ENCODE measurements at regions not wholly inside any gene's neighbourhood (a gene's known extent, or its start where the extent isn't known, plus 50 kb on each side); places are given as distances from the start of the nearest gene placed in this dataset.

- CTCF ChIA-PET (ENCODE audit: unreplicated experiment) = no interaction called here
- H2AFZ ChIP-seq (ENCODE audit: low read length) = no peak overlapping the region
- H3K4me3 ChIP-seq (ENCODE audit: low read depth, low read length, poor library complexity, severe bottlenecking) = no peak overlapping the region
- H3K9me3 ChIP-seq (ENCODE audit: low read length) = no peaks in the 10 kb centered on the region
- no peaks in the 10 kb centered on the region for H4K20me1 ChIP-seq (ENCODE audit: insufficient read depth, low read length)
- intact Hi-C loops (cut with micrococcal nuclease; ENCODE audit: unreplicated experiment) = no loop called here
- no peaks in the 10 kb centered on the region for H3K79me2 ChIP-seq (ENCODE audit: insufficient read depth, low read depth, low read length)
- no peak for DNase-seq (ENCODE audit: low spot score)
- H3K4me2 ChIP-seq (ENCODE audit: low read length) = no peak overlapping the region
- no peaks in the 10 kb centered on the region for H3K9me2 ChIP-seq (ENCODE audit: insufficient read depth, low read length)
- no peaks in the 10 kb centered on the region for H3K4me1 ChIP-seq (ENCODE audit: insufficient read depth, low read length, poor library complexity, severe bottlenecking)
- no peak overlapping the region for H3K27ac ChIP-seq (ENCODE audit: low read depth, low read length, poor library complexity, severe bottlenecking)
- POLR2A ChIA-PET = no interaction called here
- no TSS peak for BruUV-seq (replicated peaks)
- H3K36me3 ChIP-seq (ENCODE audit: insufficient read depth, low read length) = no peaks in the 10 kb centered on the region
- TF ChIP-seq EZH2phosphoT487 (IDR thresholded peaks at IDR 0.05; ENCODE audit: borderline replicate concordance, low read depth, low read length) (no peak), CTCF (conservative IDR thresholded peaks at IDR 0.05; ENCODE audit: low read length) (no peak)
Measured at GRCh38 chr4:71209161-71209560, 129.7 kb upstream of the SLC4A4 start.

- H3K36me3 ChIP-seq (ENCODE audit: insufficient read depth, low read length) = no peaks in the 10 kb centered on the region
- no TSS peak for BruUV-seq (replicated peaks)
- TF ChIP-seq EZH2phosphoT487 (IDR thresholded peaks at IDR 0.05; ENCODE audit: borderline replicate concordance, low read depth, low read length) (no peak), CTCF (conservative IDR thresholded peaks at IDR 0.05; ENCODE audit: low read length) (no peak)
- H3K4me3 ChIP-seq (ENCODE audit: low read depth, low read length, poor library complexity, severe bottlenecking) = no peak overlapping the region
- no peak overlapping the region for H2AFZ ChIP-seq (ENCODE audit: low read length)
- POLR2A ChIA-PET = interaction anchor here (0.6 to 1.0 kb wide), 3 partner anchors 11 to 128 kb away, joined by 3 to 6 read pairs (median 4); no protein-coding TSS in a partner anchor
- no peaks in the 10 kb centered on the region for H3K4me1 ChIP-seq (ENCODE audit: insufficient read depth, low read length, poor library complexity, severe bottlenecking)
- CTCF ChIA-PET (ENCODE audit: unreplicated experiment) = no interaction called here
- no peak overlapping the region for H3K27ac ChIP-seq (ENCODE audit: low read depth, low read length, poor library complexity, severe bottlenecking)
- H3K9me2 ChIP-seq (ENCODE audit: insufficient read depth, low read length) = no peaks in the 10 kb centered on the region
- intact Hi-C loops (cut with micrococcal nuclease; ENCODE audit: unreplicated experiment) = no loop called here
- H3K9me3 ChIP-seq (ENCODE audit: low read length) = no peaks in the 10 kb centered on the region
- no peaks in the 10 kb centered on the region for H3K79me2 ChIP-seq (ENCODE audit: insufficient read depth, low read depth, low read length)
- no peaks in the 10 kb centered on the region for H4K20me1 ChIP-seq (ENCODE audit: insufficient read depth, low read length)
- H3K4me2 ChIP-seq (ENCODE audit: low read length) = no peak overlapping the region
- DNase-seq (ENCODE audit: low spot score) = no peak
Measured at GRCh38 chr4:71210823-71211222, 128.0 kb upstream of the SLC4A4 start.

GRCh38 chr4:71211748-71212147 lies 127.1 kb upstream of the SLC4A4 start:
- Histone ChIP-seq H3K79me2 (ENCODE audit: insufficient read depth, low read depth, low read length) (no peaks in the 10 kb centered on the region), H3K4me2 (ENCODE audit: low read length) (no peak overlapping the region), H3K4me3 (ENCODE audit: low read depth, low read length, poor library complexity, severe bottlenecking) (no peak overlapping the region), H3K4me1 (ENCODE audit: insufficient read depth, low read length, poor library complexity, severe bottlenecking) (no peaks in the 10 kb centered on the region), H4K20me1 (ENCODE audit: insufficient read depth, low read length) (no peaks in the 10 kb centered on the region), H3K36me3 (ENCODE audit: insufficient read depth, low read length) (no peaks in the 10 kb centered on the region), H3K9me2 (ENCODE audit: insufficient read depth, low read length) (no peaks in the 10 kb centered on the region), H3K9me3 (ENCODE audit: low read length) (no peaks in the 10 kb centered on the region), H2AFZ (ENCODE audit: low read length) (no peak overlapping the region), H3K27ac (ENCODE audit: low read depth, low read length, poor library complexity, severe bottlenecking) (no peak overlapping the region)
- ChIA-PET POLR2A (interaction anchor here (0.9 to 1.5 kb wide), 3 partner anchors 12 to 129 kb away, joined by 3 to 6 read pairs (median 4); no protein-coding TSS in a partner anchor), CTCF (ENCODE audit: unreplicated experiment) (no interaction called here)
- DNase-seq (ENCODE audit: low spot score) = no peak
- TF ChIP-seq CTCF (conservative IDR thresholded peaks at IDR 0.05; ENCODE audit: low read length) (no peak), EZH2phosphoT487 (IDR thresholded peaks at IDR 0.05; ENCODE audit: borderline replicate concordance, low read depth, low read length) (no peak)
- intact Hi-C loops (cut with micrococcal nuclease; ENCODE audit: unreplicated experiment) = no loop called here
- no TSS peak for BruUV-seq (replicated peaks)
